GDM1 (cell line): ENCODE measurements at regions not wholly inside any gene's neighbourhood (a gene's known extent, or its start where the extent isn't known, plus 50 kb on each side); places are given as distances from the start of the nearest gene placed in this dataset.
"Not testable (repeated sequence)": the region's sequence is repeated elsewhere in the genome, so short reads cannot be mapped to it uniquely, and the experiment has no call there.

Experiments
- DNase-seq: peaks from one replicate; lab custom pipeline; 2025; lab: John Stamatoyannopoulos, UW

GRCh38 chr12:116430911-116431565 is 128.1 kb upstream of the MAP1LC3B2 start:
- DNase-seq = no peak

GRCh38 chr12:116431677-116432300 is 127.4 kb upstream of the MAP1LC3B2 start:
- DNase-seq = no peak

DNA sequence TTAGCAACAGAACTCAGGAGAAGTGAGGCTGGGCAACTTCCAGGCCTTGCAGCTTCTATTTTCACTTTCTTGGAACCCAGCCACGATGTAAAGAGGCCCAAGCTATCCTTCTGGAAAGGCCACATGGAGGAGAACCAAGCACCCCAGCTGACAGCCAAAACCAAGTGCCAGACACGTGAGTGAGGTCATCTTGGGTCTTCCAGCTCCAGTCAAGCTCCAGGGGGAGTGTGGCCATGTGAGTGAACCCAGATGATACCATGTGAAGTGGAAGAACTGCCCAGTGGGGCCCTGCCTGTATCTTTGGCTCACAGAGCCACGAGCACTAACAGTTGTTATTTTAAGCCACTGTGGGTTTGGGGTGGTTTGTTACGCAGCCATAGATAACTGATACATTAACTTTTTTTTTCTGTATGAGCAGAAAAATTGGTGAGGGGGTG is 126.8 kb upstream of the MAP1LC3B2 start:
- DNase-seq = no peak

DNA sequence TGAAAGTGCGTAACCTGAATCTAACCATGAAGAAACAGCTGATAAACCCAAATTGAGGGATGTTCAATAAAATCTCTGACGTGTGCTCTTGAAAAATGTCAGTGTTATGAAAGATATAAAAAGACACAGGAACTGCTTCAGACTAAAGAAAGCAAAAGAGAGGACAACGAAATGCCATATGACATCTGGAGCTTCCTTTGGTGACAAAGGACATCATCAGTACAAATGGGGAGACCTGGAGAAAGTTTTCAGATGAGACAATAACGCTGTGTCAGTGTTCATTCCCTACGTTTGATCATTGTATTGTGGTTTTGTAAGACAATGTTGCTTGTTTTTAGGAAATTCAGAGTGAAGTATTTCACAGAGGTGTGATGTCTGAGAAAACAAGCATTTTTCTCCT is 125.9 kb upstream of the MAP1LC3B2 start:
- no peak for DNase-seq

DNA sequence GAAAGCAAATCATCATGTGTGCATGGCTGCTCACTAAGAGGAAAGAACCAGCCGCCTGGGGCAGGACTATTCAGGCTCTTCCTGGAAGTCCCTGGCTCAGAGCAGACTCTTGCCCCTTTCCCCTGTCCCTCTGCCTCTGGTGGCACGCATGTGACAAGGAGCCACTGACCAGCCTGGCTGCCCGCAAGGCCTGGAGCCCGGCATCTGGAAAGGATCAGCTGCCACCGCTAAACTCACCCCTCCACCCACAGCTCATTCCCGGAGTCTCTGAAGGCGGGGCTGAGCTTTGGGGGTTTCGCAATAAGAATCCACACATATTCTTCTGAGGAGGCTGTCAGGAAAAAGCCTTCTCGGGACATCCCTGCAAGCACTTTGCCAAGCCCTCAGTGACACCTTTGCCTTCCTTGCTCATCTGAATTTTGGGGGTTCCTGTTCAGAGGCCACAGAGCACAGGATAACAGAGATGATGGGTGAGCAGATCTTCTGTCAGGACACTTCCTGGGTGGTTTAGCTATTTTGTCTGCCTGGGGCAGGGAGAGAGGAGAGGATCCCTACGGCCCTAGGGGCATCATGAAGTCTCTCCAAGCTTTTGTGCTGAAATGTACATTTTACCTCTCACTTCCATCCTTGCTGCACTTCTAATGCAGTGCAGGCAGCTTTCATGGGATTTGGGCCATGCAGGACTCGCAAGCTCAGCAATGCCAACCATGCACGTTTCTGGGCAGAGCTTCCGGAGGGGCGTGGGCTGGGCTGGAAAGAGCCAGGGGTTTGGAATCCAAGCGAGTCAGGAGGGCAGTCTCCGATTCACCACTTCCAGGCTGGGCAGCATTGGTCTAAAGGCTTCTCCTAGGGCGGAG is 124.8 kb upstream of the MAP1LC3B2 start:
- no peak for DNase-seq

GRCh38 chr12:116435984-116436383 is 123.2 kb upstream of the MAP1LC3B2 start:
- no peak for DNase-seq

DNA sequence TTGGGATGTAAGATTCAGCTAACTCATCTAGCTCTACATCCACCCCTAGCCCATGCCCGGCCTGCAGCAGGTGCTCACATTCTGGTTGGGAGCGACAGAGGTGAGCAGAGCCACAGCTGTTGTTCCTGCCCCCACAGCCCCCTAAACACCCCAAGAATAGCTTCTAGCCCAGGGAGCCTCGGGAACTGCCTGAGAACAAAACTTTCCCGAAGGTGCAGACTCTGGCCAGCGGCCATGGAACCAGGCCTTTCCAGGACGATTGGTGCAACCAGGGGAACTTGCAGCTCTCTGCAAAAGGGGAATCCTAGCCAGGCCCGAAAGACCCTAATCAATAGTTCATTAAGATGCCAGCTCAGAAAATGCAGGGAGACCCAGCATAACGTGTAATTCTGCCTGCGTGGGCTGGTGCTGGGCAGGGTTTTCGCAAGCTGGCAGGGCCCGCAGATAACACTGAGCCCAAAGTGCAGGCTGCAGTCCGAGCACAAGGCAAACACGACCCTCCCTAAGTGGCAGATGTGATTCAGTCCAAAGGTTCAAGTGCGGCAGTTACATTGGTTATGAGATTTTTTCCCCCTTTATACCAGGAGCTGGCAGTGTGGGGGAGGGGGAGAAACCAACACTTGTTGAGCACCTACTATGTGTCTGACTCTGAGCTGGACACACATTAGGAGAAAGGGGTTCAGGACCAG is 122.5 kb upstream of the MAP1LC3B2 start:
- no peak for DNase-seq

GRCh38 chr12:116441292-116441691 is 117.9 kb upstream of the MAP1LC3B2 start:
- DNase-seq = no peak

GRCh38 chr12:116442304-116442703 is 116.9 kb upstream of the MAP1LC3B2 start:
- no peak for DNase-seq

- no peak for DNase-seq
Measured at GRCh38 chr12:116442946-116443345, 116.2 kb upstream of the MAP1LC3B2 start.

DNA sequence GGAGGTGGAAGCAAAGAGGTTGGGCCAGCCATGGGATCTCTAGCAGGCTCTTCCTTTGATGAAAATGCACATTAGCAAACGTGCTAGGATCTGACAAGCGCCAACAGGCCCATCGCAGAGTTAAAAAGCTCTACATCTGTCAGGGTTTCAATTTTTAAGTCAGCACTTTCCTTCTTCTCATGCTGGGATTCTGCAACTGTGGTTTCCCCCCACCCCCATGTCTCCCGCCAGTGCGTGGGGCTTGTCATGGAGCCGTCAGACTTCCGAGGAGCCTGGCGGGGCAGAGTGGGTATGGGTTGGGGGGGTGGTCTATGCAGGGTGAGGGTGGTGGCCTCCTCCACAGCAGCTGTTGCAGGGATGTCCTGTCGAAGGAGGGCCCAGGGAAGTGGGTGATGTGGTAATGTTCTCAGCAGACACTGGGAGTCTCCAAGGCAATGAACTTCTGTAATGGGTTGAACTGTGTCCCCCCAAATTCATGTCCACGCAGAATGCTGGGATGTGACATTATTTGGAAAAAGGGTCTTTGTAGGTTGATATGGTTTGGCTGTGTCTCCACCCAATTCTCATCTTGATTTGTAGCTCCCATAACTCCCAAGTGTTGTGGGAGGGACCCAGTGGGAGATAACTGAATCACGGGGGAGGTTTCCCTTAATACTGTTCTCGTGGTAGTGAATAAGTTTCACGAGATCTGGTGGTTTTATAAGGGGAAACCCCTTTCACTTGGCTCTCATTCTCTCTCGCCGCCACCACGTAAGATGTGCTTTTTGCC is 115.2 kb upstream of the MAP1LC3B2 start:
- peak; percentile 45 for DNase-seq

DNA sequence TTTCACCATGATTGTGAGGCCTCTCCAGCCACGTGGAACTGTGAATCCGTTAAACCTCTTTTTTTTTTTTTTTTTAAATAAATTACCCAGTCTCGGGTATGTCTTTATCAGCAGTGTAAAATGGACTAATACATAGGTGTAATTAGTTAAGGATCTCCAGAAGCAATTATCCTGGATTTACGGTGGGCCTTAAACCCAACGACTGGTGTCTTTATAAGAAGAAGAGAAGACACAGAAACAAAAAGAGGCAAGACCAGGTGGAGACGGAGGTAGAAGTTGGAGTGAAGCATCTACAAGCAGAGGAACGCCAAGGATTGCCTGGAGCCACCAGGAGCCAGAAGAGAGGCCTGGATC is 114.6 kb upstream of the MAP1LC3B2 start:
- DNase-seq = no peak

GRCh38 chr12:116448165-116448739 is 110.9 kb upstream of the MAP1LC3B2 start:
- DNase-seq = no peak

GRCh38 chr12:116450406-116450910 is 108.7 kb upstream of the MAP1LC3B2 start:
- DNase-seq = no peak

GRCh38 chr12:116452975-116453374 is 106.2 kb upstream of the MAP1LC3B2 start:
- DNase-seq = not testable (repeated sequence)

GRCh38 chr12:116453631-116454030 is 105.5 kb upstream of the MAP1LC3B2 start:
- no peak for DNase-seq

DNA sequence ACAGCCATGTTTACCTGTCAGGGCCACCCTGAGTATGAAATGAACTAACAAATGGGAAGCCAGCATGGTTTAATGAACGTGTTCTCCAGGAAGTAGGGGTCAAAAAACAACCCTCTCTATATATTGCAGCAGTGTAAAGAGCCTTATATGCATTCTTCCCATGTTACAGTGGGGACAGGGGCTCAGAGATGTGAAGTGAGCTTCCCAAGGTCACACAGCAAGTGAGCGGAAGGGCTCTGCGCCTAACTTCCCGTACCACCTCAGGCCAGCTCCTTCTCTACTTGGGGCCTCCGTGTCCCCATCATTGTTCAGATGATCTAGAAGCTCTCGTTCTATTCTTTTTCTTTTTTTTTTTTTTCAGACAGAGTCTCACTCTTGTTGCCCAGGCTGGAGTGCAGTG is 105.1 kb upstream of the MAP1LC3B2 start:
- DNase-seq = no peak

GRCh38 chr12:116454950-116455447 is 104.2 kb upstream of the MAP1LC3B2 start:
- no peak for DNase-seq

- DNase-seq = no peak
Measured at GRCh38 chr12:116455540-116456329, 103.4 kb upstream of the MAP1LC3B2 start.
